Pancreas (tissue), 10 donors: ENCODE measurements at regions not wholly inside any gene's neighbourhood (a gene's known extent, or its start where the extent isn't known, plus 50 kb on each side); places are given as distances from the start of the nearest gene placed in this dataset.

ENCODE experiments used
- ATAC-seq, 4 donors: fragments of 200-7000 bp; cut with Tn5 transposase; one replicate each; pipeline versions ENCODE4 v1.8.0 to v1.9.1; 2020; ENCODE audit warnings: mild to moderate bottlenecking in 4 of 4, moderate library complexity in 4 of 4
- DNase-seq, 6 donors: peaks; one replicate each; pipeline ENCODE4 v3.0.0-alpha.2; 2020
- FAIRE-seq: peaks from 2 replicates; lab custom pipeline; 2012; peaks lifted over from hg19 to GRCh38; lab: Jason Lieb, UNC
- H3K27ac ChIP-seq, 4 donors: fragments of 200-600 bp; sonication (generic); 1 replicate in 3 of 4; 2 replicates in 1 of 4; pipeline versions ENCODE4 v1.5.0 to v1.8.0; 2020
- H3K27me3 ChIP-seq, 4 donors: fragments of 200-600 bp; one replicate each; pipeline ENCODE4 v1.8.0; 2021
- H3K36me3 ChIP-seq, 3 donors: fragments of 200-600 bp; sonication (generic) in 1 of 3; one replicate each; pipeline versions ENCODE4 v1.5.0 to v1.8.0; 2020 to 2021
- H3K4me1 ChIP-seq, 3 donors: fragments of 200-600 bp; one replicate each; pipeline ENCODE4 v1.8.0; 2021
- H3K4me3 ChIP-seq, 4 donors: fragments of 200-600 bp; sonication (generic) in 2 of 4; one replicate each; pipeline versions ENCODE4 v1.5.0 to v1.8.0; 2020 to 2021
- H3K9me3 ChIP-seq, 4 donors: fragments of 200-600 bp; one replicate each; pipeline ENCODE4 v1.8.0; 2021
- WGBS, 2 donors: extraction: QIAGEN DNeasy Blood & Tissue Kit; methylation state at CpG; one replicate each; pipeline ENCODE4 v1.1.7; 2013; 5-methylcytosine and 5-hydroxymethylcytosine counted together
- intact Hi-C, 3 donors: fragments of 100-400 bp; cut with DNase I; formaldehyde crosslinking; loops; one replicate each; pipeline versions ENCODE4 v1.11.1 to v1.14.2; 2022
- TF ChIP-seq, protein P1 (sequence below), 4 donors: fragments of 200-600 bp; sonication (generic) in 3 of 4; IDR thresholded peaks; one replicate each; pipeline versions ENCODE4 v1.5.0 to v1.8.0; 2021; ENCODE audit warnings: antibody characterized with exemption in 4 of 4
- donor health status: healthy with polysubstance abuse.
- donor health status: DM: no; HTN: no; CAD: no; lungs with moderate emphysema.
- donor health status: DM: no; HTN: no; CAD: no.
- donor health status: control.
- donor health status: control.
- donor health status: Bipolar disorder and iron deficiency.
- donor health status: DM: yes; HTN: yes; CAD: no.
- donor health status: DM: no; HTN: no; CAD: no.
- donor health status: DM: no; HTN: no; CAD: no.
- donor health status: DM: yes; HTN: yes; CAD: no.

- intact Hi-C loops: no loop called here
- WGBS, 2 donors: 43 to 55% methylated on average over 2 of the region's 2 CpGs
- no peak for FAIRE-seq
These were observed 54.0 kb upstream of the C4orf54 start for GRCh38 chr4:99711657-99712056.

DNA sequence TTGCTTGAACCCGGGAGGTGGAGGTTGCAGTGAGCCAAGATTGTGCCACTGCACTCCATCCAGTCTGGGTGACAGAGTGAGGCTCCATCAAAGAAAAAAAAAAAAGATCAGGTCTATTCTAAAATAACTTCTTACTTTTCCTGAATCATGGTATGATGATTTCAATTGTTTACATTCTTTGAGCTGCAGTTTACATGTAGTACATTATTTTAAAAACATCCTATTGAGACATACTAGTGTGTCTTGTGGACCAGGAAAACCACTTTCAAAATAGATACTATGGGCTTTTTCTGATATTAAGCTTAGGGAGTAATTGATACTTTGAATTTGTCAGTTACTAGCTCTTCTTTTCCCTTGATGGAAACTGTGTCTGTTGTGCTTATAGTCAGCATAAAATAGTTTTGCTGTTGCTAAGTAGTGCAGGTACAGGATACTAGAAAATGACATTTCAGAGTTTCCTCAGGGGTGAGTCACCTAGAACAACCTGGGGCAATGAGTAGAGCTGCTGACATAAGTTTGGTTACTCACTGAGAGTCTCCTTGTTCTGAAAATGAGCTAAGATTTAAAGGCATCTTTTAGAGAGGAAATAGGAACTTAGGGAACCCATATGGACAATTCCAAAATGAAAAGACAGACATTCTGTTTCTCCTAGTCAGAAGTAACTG is 53.2 kb upstream of the C4orf54 start:
- Histone ChIP-seq H3K36me3 (no peaks in the 10 kb centered on the region), H3K4me3 (no peak overlapping the region), H3K27me3 (no peaks in the 10 kb centered on the region), H3K9me3 (no peaks in the 10 kb centered on the region), H3K4me1 (peaks cover 0 to 19% (median 0%) of the 10 kb centered on the region in 3 donors), H3K27ac (peak overlapping the region in 1 of 4 donors; percentile 40)
- no peak for FAIRE-seq
- TF ChIP-seq, protein P1, sequence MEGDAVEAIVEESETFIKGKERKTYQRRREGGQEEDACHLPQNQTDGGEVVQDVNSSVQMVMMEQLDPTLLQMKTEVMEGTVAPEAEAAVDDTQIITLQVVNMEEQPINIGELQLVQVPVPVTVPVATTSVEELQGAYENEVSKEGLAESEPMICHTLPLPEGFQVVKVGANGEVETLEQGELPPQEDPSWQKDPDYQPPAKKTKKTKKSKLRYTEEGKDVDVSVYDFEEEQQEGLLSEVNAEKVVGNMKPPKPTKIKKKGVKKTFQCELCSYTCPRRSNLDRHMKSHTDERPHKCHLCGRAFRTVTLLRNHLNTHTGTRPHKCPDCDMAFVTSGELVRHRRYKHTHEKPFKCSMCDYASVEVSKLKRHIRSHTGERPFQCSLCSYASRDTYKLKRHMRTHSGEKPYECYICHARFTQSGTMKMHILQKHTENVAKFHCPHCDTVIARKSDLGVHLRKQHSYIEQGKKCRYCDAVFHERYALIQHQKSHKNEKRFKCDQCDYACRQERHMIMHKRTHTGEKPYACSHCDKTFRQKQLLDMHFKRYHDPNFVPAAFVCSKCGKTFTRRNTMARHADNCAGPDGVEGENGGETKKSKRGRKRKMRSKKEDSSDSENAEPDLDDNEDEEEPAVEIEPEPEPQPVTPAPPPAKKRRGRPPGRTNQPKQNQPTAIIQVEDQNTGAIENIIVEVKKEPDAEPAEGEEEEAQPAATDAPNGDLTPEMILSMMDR (IDR thresholded peaks at IDR 0.05): no peak
- peak; percentile 25 to 80 (median 58) for ATAC-seq
- WGBS, 2 donors: 91 to 100% methylated on average over 1 of the region's 1 CpG
- intact Hi-C loops: no loop called here
- DNase-seq: no peak

More at GRCh38 chr4:99711657-99712056, 54.0 kb upstream of the C4orf54 start:
- ATAC-seq: peak in 3 of 4 donors; percentile 12 to 27 (median 19)
- no peak for DNase-seq
- TF ChIP-seq, protein P1 (IDR thresholded peaks at IDR 0.05): no peak
- H3K4me1 ChIP-seq: peaks cover 0 to 19% (median 0%) of the 10 kb centered on the region in 3 donors
- H3K27ac ChIP-seq: peak overlapping the region in 2 of 4 donors; percentile 40 to 62
- H3K27me3 ChIP-seq: no peaks in the 10 kb centered on the region
- no peaks in the 10 kb centered on the region for H3K9me3 ChIP-seq
- H3K4me3 ChIP-seq: no peak overlapping the region
- H3K36me3 ChIP-seq: no peaks in the 10 kb centered on the region

- TF ChIP-seq, protein P1 (IDR thresholded peaks at IDR 0.05): no peak
- no peak for FAIRE-seq
- H3K36me3 ChIP-seq: no peaks in the 10 kb centered on the region
- peaks cover 0 to 19% (median 0%) of the 10 kb centered on the region in 3 donors for H3K4me1 ChIP-seq
- no peaks in the 10 kb centered on the region for H3K27me3 ChIP-seq
- intact Hi-C loops: no loop called here
- no peak for DNase-seq
- H3K4me3 ChIP-seq: no peak overlapping the region
- no peaks in the 10 kb centered on the region for H3K9me3 ChIP-seq
- H3K27ac ChIP-seq: no peak overlapping the region
- ATAC-seq: no peak
These were observed 52.4 kb upstream of the C4orf54 start for GRCh38 chr4:99710020-99710419.

DNA sequence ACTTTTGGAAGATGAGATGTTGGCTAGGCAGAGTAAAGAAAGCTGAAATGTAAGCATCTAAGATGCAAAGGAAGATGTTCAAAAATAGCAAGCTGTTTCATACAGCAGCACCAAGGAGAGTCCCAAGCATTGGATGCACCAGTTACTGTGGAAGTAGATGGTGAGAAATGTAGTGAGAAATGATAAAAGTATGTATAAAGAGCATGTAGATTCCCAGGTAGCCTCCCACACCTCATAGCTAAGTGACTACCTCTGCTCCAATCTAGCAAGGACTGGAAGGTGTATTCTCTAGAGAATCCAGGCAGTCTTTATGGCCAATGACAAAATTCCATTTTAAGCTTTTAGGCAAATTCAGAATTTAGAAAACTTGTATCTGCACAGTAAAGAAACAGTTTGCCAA is 50.9 kb upstream of the C4orf54 start:
- no peaks in the 10 kb centered on the region for H3K27me3 ChIP-seq
- intact Hi-C loops: no loop called here
- no peak overlapping the region for H3K27ac ChIP-seq
- TF ChIP-seq, protein P1 (IDR thresholded peaks at IDR 0.05): no peak
- H3K4me3 ChIP-seq: no peak overlapping the region
- H3K4me1 ChIP-seq: peaks cover 0 to 19% (median 0%) of the 10 kb centered on the region in 3 donors
- H3K36me3 ChIP-seq: no peaks in the 10 kb centered on the region
- ATAC-seq: no peak
- no peaks in the 10 kb centered on the region for H3K9me3 ChIP-seq
- no peak for FAIRE-seq
- DNase-seq: no peak
